ENCODE measurements at regions not wholly inside any gene's neighbourhood (a gene's known extent, or its start where the extent isn't known, plus 50 kb on each side); places are given as distances from the start of the nearest gene placed in this dataset.

DNA sequence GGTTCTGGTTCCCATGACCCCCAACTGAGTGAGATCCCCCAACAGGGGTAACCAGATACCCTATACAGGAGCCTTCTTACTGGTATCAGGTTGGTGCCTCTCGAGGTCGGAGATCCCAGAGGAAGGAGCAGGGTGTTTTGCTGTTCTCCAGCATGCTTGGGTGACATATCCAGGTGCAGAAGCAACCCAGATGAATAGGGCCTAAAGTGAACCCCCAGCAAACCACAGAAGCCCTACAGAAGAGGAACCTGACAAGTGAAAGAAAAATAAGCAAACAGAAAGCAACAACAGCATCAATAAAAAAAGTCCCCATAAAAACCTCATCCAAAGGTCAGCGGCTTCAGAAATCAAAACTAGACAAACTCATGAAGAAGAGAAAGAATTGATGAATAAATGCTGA, 633.4 kb upstream of the CXADR start:
- DNase-seq, result no peak
- intact Hi-C loops (cut with DNase I), result no loop called here

DNA sequence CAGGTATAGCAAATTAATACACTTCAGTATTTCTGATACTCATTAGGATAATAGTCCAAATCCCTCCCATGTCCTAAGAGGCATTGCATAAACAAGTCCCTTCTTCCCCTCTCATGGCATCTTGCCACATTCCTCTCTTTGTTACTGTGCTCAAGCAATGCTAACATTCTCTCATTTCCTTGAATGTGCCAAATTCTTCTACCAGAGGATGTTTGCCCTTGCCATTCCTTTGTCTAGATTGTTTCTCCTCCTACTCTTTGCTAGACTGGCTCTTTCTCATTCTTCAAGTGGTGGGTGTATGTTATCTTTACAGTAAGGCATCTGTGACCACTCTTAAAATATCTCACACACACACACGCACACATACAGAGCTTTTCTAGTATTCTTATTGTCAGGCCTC, 621.0 kb upstream of the CXADR start:
- no peak for DNase-seq
- intact Hi-C loops (cut with DNase I), result no loop called here

DNA sequence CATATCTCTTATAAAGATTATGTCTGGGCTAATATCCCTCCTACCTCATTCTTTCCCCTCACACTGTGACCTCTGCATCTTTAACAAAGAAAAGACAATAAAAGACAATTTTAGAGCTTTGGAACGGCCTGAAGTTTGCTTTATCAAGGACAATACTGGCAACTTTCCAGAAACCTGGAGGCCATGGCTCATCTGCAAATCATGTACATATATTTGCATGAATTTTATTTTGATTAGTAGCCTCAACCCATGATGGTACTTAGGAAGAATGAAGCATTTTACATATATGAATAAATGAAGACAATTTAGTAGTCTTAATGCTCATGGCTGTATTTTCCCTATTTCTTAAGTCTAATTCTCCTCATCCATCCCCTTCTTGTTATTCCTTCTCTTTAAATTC, 612.2 kb upstream of the CXADR start:
- no peak for DNase-seq
- intact Hi-C loops (cut with DNase I), result no loop called here

DNA sequence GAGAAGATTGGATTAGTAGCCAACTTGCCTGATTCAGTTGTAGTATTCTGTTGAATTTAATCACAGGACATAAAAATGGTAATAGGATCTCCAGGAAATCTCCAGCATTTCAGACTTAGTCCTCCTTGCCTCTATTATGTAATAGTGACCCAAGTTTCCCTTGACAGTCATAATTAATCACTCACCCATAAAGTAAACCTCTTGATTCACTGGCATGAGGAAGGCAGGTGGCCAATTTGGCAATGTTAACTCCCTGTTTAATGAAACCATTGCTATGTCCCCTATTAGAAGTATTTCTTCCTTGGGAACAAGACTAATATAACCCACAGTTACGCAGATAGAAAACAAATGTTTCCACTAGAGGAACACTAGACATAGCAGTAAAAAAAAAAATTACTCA, 604.8 kb upstream of the CXADR start:
- intact Hi-C loops (cut with DNase I), result no loop called here
- no peak for DNase-seq

DNA sequence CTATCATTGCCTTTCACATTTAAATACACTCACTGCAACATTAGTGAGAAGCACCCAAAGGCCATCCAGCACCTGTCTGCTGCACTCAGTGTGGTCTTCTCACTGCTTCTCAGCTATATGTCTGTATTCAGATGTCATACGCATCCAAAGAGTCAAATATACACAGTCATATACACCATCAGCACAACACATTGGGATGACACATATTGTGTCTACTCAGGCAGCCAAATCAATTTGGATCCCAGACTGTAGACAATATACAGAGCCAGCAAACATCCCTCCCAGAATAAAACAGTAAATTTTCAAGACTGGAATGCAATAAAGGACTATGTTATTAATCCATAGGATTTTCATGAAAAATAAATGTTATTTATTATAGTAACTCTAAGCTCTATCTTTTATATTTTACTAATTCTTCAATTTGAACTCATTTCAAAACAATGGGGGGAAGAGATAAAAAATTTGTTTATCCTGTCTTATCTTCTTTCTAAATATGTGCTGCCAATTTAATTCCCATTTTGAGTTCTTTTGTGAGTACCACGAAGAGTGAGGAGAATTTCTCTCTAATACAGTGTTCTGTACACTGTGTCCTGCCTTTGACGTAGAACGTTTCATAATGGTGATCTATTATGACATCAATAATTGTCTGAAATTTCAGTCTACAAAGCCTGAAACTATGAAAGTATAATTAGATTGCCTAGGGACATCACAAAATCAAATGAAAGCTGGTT, 602.2 kb upstream of the CXADR start:
- intact Hi-C loops (cut with DNase I), result no loop called here

DNA sequence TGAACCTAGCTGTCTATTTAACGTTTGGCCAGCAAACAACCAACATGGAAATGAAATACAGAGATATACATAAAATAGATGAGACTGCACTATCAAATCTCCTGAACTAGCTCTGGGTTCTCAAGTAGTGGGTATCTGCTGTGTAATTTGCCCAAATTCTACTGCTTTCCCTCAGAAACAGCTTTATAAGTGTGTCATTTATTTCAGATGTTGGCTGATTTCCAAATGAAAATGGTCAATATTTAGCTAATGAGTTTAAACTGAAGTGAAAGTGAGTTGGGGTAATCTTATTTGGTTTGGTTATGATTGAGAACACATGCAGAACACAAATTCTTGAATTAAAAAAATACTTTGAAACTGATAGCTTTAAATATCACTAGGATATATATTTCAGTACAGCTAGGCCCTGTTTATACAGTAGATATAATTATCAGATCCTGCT, 601.7 kb upstream of the CXADR start:
- DNase-seq, result no peak
- intact Hi-C loops (cut with DNase I), result no loop called here

More for the DNA sequence above, 602.2 kb upstream of the CXADR start:
- DNase-seq, result no peak

DNA sequence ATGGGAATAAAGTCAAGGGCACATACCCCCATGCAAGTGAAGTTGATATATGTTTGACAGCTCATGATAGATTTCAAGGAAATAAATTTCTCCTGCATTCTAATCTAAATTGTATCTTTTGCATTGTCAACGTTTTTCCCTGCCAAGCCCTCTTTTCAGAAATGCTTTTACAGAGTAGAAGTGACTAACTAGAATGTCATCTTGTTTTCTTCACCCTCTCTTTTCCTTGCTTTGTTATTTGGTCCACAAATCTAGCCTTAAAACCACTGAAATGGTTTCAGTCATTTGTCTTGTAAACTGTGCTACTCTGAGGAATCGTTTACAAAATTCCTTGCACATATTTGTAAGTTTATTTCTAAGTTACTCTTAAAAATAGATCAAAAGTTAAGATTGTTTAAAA, 600.8 kb upstream of the CXADR start:
- intact Hi-C loops (cut with DNase I), result no loop called here
- DNase-seq, result no peak

DNA sequence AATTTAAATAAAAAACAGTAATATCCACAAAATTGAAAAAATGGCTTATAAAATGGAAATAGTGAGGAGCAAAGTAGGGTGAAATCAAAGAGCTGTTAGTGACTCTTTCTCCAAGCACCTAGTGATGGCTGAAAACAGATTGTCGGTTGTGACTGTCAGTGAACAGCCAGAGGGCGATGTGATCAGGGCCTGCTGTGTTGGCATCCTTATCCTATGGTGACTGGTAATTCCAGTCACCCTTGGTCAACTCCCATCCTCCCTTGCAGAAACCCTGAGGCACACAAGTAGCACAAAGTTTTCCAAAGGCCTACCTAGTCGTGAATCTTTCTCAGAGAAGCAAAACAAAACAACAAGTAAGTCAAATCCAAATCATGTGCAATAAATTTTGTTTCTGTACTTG, 599.8 kb upstream of the CXADR start:
- intact Hi-C loops (cut with DNase I), result no loop called here
- DNase-seq, result no peak

DNA sequence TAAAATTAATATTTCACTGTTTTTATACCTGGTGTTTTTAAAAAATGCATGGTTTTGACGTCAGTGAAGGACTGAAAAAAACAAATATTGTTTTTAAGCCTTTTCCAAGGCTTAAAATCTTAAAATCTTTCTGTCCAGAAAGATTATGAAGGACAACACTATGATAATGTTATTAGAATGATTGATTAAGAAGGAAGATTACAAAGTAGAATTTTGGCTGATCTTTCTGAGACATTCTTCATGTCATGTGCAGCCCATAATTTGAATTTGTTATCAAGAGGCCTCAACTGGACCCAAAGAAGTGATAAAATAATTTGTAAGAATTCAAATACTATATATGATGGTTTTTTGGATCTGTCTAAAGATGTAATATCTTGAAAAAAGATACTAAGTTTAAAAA, 584.4 kb upstream of the CXADR start:
- no peak for DNase-seq
- intact Hi-C loops (cut with DNase I), result no loop called here

DNA sequence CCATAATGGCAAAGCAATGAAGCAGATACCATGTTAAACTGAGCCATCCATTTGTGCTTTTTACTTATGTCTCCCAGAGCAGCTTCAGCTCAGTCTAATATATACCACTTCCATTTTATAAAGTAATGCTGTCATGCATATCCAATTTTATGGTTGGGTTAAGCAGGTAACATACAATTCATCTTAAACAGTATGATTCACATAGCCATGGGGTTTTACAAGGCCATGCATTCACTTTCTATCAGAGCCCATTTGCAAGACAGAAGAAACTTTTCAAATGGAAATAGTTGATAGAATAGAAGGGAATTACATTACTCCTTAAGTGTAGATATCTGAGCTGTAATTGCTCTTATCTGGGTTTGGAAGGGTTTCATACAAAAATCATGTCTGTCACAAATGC, 580.5 kb upstream of the CXADR start:
- intact Hi-C loops (cut with DNase I), result no loop called here
- DNase-seq, result no peak

DNA sequence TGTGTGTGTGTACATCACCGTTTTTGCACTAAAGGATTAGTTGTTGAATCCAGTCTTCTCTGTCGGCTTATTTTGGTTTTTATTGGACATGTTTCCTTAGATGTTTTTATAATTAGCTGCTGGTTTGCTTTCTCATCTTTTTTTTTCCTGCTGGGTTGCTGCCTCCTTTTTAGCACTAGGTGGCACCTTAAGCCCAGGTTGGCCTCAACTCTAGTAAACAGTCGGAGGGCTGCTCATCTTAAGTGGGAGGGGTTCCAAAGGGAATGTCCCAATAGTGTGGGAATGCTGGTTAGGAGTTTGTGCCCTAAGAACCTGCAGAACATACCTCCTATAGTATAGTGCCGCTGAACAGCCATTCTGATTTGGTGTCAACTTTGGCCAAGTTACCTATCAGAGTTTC, 570.1 kb upstream of the CXADR start:
- DNase-seq, result no peak
- intact Hi-C loops (cut with DNase I), result no loop called here

DNA sequence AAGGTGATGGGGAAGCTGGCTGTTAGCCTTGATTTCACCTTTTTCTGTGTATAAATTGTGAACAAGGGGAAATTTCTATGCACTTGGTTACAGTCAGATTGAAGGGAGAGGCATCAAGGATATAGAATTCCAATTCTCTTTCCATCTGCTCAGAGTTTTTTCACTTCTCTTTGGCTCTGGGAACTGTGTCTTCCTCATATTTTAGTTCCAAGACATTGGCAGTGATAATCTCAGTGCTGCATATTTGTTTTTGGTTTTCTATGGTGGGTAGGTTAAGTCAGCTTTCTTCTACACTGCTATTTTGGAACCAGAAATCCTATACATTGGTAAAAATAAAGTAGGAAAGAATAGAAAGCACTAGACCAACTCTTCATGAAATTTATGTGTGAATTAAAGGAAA, 569.6 kb upstream of the CXADR start:
- intact Hi-C loops (cut with DNase I), result no loop called here
- DNase-seq, result no peak

DNA sequence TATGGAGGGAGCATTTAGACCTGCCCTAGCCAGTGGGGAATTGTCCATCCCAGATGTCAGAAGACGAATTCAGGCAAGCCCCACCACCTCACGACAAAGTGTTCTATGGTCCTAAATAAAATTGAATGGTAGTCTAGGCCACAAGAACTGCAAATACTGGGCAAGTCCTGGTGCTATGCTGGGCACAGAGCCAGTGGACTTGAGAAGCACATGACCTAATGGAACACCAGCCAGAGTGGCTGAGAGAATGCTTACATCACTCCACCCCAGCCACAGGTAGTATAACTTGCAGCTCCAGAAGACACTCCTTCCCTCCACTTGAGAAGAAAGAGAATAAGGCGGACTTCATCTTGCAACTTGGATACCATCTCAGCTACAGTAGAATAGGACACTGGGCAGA, 567.3 kb upstream of the CXADR start:
- intact Hi-C loops (cut with DNase I), result no loop called here
- DNase-seq, result peak in 1 of 10 donors; percentile 14

DNA sequence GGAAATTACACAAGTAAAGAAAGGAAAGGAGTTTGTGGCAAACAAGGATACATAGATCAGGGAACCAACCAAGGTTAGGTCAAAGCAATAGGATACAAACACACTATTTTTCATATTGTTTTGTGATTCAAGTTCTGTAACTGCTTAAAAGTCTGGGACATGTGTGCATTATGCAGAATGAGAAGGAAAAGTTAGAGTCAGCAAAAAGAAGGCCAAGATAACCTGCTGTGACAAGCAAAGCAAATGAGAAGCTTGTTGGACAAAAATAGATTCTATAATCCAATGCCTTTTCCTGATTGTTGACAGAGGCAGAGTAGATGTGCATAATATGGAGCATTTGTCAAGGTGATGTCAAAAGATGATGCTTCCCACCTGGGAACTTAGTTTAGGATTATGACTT, 556.0 kb upstream of the CXADR start:
- no peak for DNase-seq
- intact Hi-C loops (cut with DNase I), result no loop called here

DNA sequence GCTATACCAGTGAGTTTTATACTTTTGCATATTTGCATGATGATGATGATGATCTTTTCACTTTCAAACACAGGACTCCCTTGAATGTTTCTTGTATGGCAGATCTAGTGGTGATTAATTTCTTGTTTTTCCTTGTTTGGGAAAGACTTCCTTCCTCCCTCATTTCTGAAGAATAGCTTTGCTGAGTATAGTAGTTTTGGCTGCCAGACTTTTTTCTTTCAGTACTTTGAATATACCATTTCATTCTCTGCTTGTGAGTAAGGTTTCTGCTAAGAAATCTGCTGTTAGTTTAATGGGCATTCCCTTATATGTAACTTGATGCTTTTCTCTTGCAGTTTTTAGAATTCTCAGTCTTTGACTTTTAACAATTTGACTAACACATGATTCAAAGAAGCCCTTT, 547.4 kb upstream of the CXADR start:
- intact Hi-C loops (cut with DNase I), result no loop called here
- no peak for DNase-seq

DNA sequence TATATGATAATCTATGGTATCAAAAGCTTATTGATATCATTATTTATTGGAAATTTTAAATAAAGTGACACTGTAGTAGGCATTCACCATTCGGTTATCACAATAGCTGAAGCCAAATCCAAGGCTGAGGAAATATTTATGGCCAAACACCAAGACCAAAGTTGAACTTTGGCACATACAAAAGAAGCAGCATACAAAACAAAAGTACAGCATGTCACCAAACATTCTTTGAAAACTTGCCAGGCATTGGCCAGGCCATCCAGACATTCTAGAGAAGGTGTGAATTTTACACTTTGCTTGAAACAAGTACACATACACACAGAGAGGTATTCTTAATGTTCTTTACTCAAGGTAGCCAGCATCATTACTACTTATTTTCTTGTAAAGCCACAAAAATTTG, 544.4 kb upstream of the CXADR start:
- DNase-seq, result no peak
- intact Hi-C loops (cut with DNase I), result no loop called here

DNA sequence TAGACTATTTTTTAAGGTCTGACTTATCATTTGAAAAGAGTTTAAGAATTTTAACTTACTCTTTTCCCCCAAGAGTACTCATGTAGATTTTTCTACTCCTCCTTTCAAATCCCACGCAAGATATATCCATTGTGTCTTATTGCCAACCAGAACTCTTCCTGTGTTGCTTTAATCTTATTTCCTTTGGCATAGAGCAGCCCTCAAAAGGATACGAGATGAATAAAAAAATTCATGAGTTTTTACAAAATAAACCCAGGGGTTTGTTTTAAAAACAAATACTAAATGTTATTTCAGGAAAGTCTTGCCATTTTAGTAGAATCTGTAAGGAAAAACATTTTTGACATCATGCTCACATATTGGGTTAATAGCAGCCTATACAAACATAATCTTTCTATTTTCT, 543.2 kb upstream of the CXADR start:
- intact Hi-C loops (cut with DNase I), result no loop called here
- DNase-seq, result no peak

DNA sequence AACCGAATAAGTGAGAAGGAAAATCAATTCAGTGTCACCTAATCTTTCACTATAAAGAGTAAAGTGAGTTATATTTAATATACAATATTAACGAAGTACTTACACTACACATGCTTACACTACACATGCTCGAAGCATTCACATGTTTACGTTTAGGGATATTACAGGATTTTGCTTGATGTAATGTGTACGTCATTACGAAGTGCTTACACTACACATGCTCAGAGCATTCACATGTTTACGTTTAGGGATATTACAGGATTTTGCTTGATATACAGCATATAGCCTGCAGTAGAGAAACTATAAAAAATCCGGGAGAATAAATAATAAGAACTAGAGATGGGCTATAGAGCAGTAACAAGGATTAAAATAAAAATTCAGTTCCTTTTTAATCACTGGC, 538.8 kb upstream of the CXADR start:
- intact Hi-C loops (cut with DNase I), result no loop called here
- no peak for DNase-seq

DNA sequence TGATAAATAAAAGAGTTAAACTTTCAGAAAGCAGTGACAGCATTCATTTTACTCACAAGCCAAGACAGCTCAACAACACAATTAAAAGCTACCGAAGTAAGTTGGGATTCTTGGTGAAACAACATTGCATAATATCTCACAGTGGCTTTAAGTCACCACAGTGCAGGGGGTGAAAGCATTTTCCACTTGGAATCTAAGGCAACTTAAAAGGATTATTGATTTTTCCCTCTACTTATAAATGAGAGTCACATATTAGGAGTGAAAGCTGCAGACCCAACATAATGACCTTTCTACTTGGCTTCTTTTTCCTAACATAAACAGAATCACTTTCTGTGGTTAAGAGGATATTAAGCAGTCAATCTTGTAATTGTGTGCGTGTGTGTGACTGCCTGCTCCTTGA, 536.6 kb upstream of the CXADR start:
- intact Hi-C loops (cut with DNase I), result no loop called here
- no peak for DNase-seq

DNA sequence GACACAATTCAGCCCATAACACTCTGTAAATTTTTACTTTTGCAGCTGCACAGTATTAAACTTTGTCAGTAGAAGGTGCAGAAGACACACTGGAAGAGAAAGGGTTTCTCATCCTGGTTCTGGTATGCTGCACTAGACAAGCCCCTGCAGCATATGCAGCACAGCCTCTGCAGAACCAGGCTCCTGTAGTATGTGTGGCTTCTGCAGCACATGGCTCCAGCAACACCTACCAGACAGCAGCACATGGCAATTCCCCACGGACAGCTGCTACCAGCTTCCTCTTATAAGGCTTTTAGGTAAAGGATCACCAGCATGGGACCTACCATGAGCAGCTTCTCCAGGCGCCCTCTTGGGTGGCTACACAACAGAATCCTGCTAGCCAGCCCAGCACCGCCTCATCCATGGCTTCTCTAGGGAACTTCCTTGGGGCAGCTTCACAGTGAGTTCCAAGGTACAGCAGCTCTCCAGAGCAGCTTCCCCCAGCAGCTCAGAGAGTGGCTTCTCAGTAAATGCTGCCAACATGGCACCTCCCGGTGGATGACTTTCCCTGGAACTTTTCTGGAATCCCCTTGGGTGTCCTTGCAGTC, 534.4 kb upstream of the CXADR start:
- intact Hi-C loops (cut with DNase I), result no loop called here
- peak in 5 of 10 donors; percentile 6 to 77 (median 68) for DNase-seq

DNA sequence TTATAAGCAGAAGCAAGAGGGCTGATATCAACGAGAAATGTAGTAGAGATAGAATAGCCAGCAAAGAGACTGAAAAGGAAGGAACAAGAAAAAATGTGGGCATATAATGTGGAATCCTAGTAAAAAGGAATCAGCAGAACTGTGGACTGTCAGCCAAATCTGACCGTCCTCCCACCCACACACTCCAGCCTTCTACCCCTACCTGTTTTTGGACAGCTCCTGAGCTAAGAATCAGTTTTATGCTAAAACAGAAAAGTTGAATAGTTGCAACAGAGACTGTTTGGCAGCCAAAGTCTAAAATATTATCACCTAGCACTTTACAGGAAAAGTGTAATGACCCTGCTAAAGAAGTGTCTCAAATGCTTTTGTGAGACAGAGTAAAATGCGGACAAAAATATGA, 533.3 kb upstream of the CXADR start:
- intact Hi-C loops (cut with DNase I), result no loop called here
- DNase-seq, result peak in 1 of 10 donors; percentile 47

DNA sequence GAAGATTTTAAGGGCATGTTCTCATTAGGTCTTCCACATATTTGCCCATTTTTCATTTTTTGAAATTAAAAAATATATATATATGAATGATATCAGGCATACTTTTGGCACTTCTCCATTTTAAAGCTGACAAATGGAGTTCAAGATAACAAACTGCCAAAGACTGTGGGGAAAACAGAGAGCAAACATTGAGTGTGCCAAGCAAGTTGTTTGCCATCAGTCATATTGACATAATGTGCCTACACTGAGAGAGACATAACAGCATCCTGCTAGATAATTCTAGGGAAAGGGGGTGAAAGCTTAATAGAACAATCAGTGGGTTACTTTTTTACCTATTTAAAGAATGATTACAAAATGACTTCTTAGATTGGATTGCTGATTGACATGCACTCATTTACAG, 529.4 kb upstream of the CXADR start:
- intact Hi-C loops (cut with DNase I), result no loop called here
- no peak for DNase-seq

DNA sequence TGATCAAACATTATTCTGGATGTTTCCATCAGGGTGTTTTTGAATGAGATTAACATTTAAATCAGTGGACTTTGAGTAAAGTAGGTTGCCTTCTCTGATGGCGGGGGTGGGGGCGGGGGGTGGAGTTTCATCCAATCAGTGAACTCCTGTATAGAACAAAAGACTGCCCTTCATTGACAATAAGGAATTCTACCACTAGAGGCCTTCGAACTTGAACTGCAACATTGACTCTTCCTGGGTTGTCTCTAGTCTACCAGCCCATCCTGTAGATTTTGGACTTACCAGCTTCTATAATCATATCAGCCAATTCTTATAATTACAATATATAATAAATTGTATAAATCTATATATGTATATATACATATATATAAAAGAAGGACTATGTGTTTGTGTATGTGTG, 520.4 kb upstream of the CXADR start:
- DNase-seq, result no peak
- intact Hi-C loops (cut with DNase I), result no loop called here

Measured in posterior cingulate gyrus (tissue), 11 donors.